ENCODE measurements at regions not wholly inside any gene's neighbourhood (a gene's known extent, or its start where the extent isn't known, plus 50 kb on each side); places are given as distances from the start of the nearest gene placed in this dataset. TPM values are rescaled to one million over a fixed set of nuclear protein-coding genes. Genes with fewer than 3 reads are reported as not detected.

Small RNA genes lying in the stretch of these regions (small RNA-seq; reads per million reads assigned to genes)
- gene AL133393.1 (ENCODE audit: insufficient read depth) (not detected), gene RNA5SP202 (ENCODE audit: insufficient read depth) (70.6 reads per million, percentile 95 among the genes with 10 or more reads in this experiment)

Data from neuronal stem cell (in vitro differentiated cells).